Vagina (tissue), 2 donors: ENCODE measurements at regions not wholly inside any gene's neighbourhood (a gene's known extent, or its start where the extent isn't known, plus 50 kb on each side); places are given as distances from the start of the nearest gene placed in this dataset.

ENCODE experiments used
- DNase-seq, 2 donors: peaks; one replicate each; pipeline ENCODE4 v3.0.0-alpha.2; 2017; ENCODE audit errors: extremely low spot score in 2 of 2
- H3K27ac ChIP-seq: fragments of 200-600 bp; sonication (generic); one replicate; pipeline ENCODE4 v1.5.1; 2019
- H3K27me3 ChIP-seq: fragments of 200-600 bp; sonication (generic); one replicate; pipeline ENCODE4 v1.5.1; 2019
- H3K36me3 ChIP-seq, 2 donors: fragments of 200-600 bp; sonication (generic); one replicate each; pipeline ENCODE4 v1.5.1; 2017 to 2019
- H3K4me1 ChIP-seq: fragments of 200-600 bp; sonication (generic); one replicate; pipeline ENCODE4 v1.5.1; 2019
- H3K4me3 ChIP-seq, 2 donors: fragments of 200-600 bp; sonication (generic); 1 replicate in 1 of 2; 2 replicates in 1 of 2; pipeline ENCODE4 v1.5.1; 2016 to 2019
- H3K9me3 ChIP-seq: fragments of 200-600 bp; sonication (generic); one replicate; pipeline ENCODE4 v1.5.1; 2019
- CTCF ChIP-seq, 3 experiments: fragments of 450-650 bp in 2 of 3; fragments of 200-600 bp in 1 of 3; sonication (generic) in 1 of 3; IDR thresholded peaks; one replicate each; pipeline ENCODE4 v1.5.1; 2017 to 2019; ENCODE audit warnings: antibody characterized with exemption in 3 of 3, mild to moderate bottlenecking in 2 of 3, moderate library complexity in 2 of 3
- POLR2A ChIP-seq, 2 donors: fragments of 450-650 bp; IDR thresholded peaks; one replicate each; pipeline ENCODE4 v1.6.1; 2017; ENCODE audit warnings: antibody characterized with exemption in 2 of 2, mild to moderate bottlenecking in 2 of 2, moderate library complexity in 2 of 2
- POLR2AphosphoS5 ChIP-seq, 2 donors: sonication (generic); formaldehyde crosslinking; IDR thresholded peaks; one replicate each; pipeline ENCODE4 v1.9.0; 2017; ENCODE audit warnings: antibody characterized with exemption in 2 of 2, mild to moderate bottlenecking in 2 of 2, low read depth in 1 of 2; ENCODE audit not compliant: insufficient read depth in 1 of 2
- intact Hi-C: fragments of 100-400 bp; cut with DNase I; formaldehyde crosslinking; loops from one replicate; pipeline ENCODE4 v1.15.1; 2023

GRCh38 chr22:49549256-49550140 is 278.2 kb downstream of the BRD1 start:
- intact Hi-C loops: no loop called here
- Histone ChIP-seq H3K27ac (no peak overlapping the region), H3K4me3 (no peak overlapping the region), H3K4me1 (no peaks in the 10 kb centered on the region), H3K36me3 (no peaks in the 10 kb centered on the region), H3K9me3 (no peaks in the 10 kb centered on the region), H3K27me3 (no peaks in the 10 kb centered on the region)
- TF ChIP-seq CTCF (IDR thresholded peaks at IDR 0.05) (no peak), POLR2AphosphoS5 (IDR thresholded peaks at IDR 0.05; ENCODE audit: insufficient read depth in 1 of 2, low read depth in 1 of 2) (no peak), POLR2A (IDR thresholded peaks at IDR 0.05) (no peak)
- DNase-seq: no peak

GRCh38 chr22:49548356-49549202 is 279.1 kb downstream of the BRD1 start:
- no peak for DNase-seq
- Histone ChIP-seq H3K4me1 (no peaks in the 10 kb centered on the region), H3K36me3 (no peaks in the 10 kb centered on the region), H3K27me3 (no peaks in the 10 kb centered on the region), H3K27ac (no peak overlapping the region), H3K9me3 (no peaks in the 10 kb centered on the region), H3K4me3 (no peak overlapping the region)
- intact Hi-C loops: no loop called here
- TF ChIP-seq POLR2AphosphoS5 (IDR thresholded peaks at IDR 0.05; ENCODE audit: insufficient read depth in 1 of 2, low read depth in 1 of 2) (no peak), POLR2A (IDR thresholded peaks at IDR 0.05) (no peak), CTCF (IDR thresholded peaks at IDR 0.05) (no peak)

- Histone ChIP-seq H3K9me3 (no peaks in the 10 kb centered on the region), H3K4me1 (no peaks in the 10 kb centered on the region), H3K27ac (no peak overlapping the region), H3K4me3 (no peak overlapping the region), H3K27me3 (no peaks in the 10 kb centered on the region), H3K36me3 (no peaks in the 10 kb centered on the region)
- no peak for DNase-seq
- intact Hi-C loops: no loop called here
- TF ChIP-seq POLR2AphosphoS5 (IDR thresholded peaks at IDR 0.05; ENCODE audit: insufficient read depth in 1 of 2, low read depth in 1 of 2) (no peak), CTCF (IDR thresholded peaks at IDR 0.05) (no peak), POLR2A (IDR thresholded peaks at IDR 0.05) (no peak)
Measured at GRCh38 chr22:49547751-49548239, 279.9 kb downstream of the BRD1 start.

GRCh38 chr22:49546811-49547585 is 280.7 kb downstream of the BRD1 start:
- DNase-seq: no peak
- intact Hi-C loops: no loop called here
- no peaks in the 10 kb centered on the region for H3K27me3 ChIP-seq

More at GRCh38 chr22:49546811-49547585, 280.7 kb downstream of the BRD1 start:
- Histone ChIP-seq H3K36me3 (no peaks in the 10 kb centered on the region), H3K4me1 (no peaks in the 10 kb centered on the region), H3K4me3 (no peak overlapping the region), H3K27ac (no peak overlapping the region), H3K9me3 (no peaks in the 10 kb centered on the region)
- TF ChIP-seq POLR2AphosphoS5 (IDR thresholded peaks at IDR 0.05; ENCODE audit: insufficient read depth in 1 of 2, low read depth in 1 of 2): no peak
- TF ChIP-seq POLR2A (IDR thresholded peaks at IDR 0.05): no peak
- no peak for TF ChIP-seq CTCF (IDR thresholded peaks at IDR 0.05)
